ENCODE measurements at regions not wholly inside any gene's neighbourhood (a gene's known extent, or its start where the extent isn't known, plus 50 kb on each side); places are given as distances from the start of the nearest gene placed in this dataset.
"Not testable (repeated sequence)": the region's sequence is repeated elsewhere in the genome, so short reads cannot be mapped to it uniquely, and the experiment has no call there.

DNA sequence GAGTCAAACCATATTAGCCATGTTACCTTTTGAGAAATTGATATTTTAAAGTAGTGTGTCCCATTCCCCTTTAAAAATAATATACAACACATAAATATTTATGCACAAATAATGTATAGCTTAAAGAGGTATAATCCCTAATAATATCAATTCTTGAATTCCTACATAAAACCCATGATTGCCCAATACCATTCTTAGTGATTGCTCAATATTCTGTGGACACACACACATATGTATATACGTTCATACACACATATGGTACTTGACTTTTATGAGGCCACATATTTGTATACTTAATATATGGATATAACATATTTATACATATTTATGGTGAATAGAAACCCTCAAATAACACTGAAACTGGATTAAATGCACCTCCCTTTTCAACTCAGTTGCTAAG is 367.4 kb downstream of the ZBBX start:
- no peaks in the 10 kb centered on the region for H3K9me3 ChIP-seq (replicated peaks; ENCODE audit: control insufficient read depth, low read depth, low read length)

GRCh38 chr3:167008791-167009190 is 371.3 kb downstream of the ZBBX start:
- H3K4me1 ChIP-seq (ENCODE audit: control insufficient read depth, insufficient read depth, low read length), result no peaks in the 10 kb centered on the region
- H3K9me3 ChIP-seq (replicated peaks; ENCODE audit: control insufficient read depth, low read depth, low read length), result no peaks in the 10 kb centered on the region
- no peak for DNase-seq
- no peaks in the 10 kb centered on the region for H3K27me3 ChIP-seq (ENCODE audit: control insufficient read depth, insufficient read depth, low read length)
- no peak overlapping the region for H3K4me3 ChIP-seq (ENCODE audit: low read length)
- H3K27ac ChIP-seq (ENCODE audit: low read length), result no peak overlapping the region
- H3K36me3 ChIP-seq (ENCODE audit: control insufficient read depth, insufficient read depth, low read length), result no peaks in the 10 kb centered on the region

More for the DNA sequence above, 367.4 kb downstream of the ZBBX start:
- no peaks in the 10 kb centered on the region for H3K36me3 ChIP-seq (ENCODE audit: control insufficient read depth, insufficient read depth, low read length)
- no peak for DNase-seq
- WGBS (ENCODE audit: insufficient coverage), result no CpG with 5 or more reads among the region's 1 CpG
- no peak overlapping the region for H3K27ac ChIP-seq (ENCODE audit: low read length)
- no peaks in the 10 kb centered on the region for H3K4me1 ChIP-seq (ENCODE audit: control insufficient read depth, insufficient read depth, low read length)
- H3K4me3 ChIP-seq (ENCODE audit: low read length), result no peak overlapping the region
- H3K27me3 ChIP-seq (ENCODE audit: control insufficient read depth, insufficient read depth, low read length), result no peaks in the 10 kb centered on the region

DNA sequence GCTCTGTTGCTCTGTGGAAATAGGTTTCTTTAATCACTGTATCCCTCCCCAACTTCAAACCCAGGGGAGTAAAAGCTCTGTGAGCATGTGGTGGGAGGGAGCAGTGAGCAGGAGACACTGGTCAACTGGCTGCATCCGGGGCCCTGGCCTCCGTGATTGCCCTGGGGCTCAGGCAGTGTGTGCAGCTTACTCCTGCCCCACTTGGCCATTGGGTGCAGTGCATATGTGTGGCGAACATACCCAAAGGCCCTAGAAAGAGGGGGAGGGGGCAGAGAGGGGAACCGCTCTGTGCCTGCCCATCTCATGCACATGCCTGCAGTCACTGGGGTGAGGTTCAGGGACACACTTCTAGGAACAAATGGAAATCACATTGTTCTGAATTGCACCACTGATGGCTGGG is 378.7 kb downstream of the ZBBX start:
- WGBS (ENCODE audit: insufficient coverage), result 87% methylated on average over 4 of the region's 4 CpGs

GRCh38 chr3:166993015-166993630 is 387.0 kb downstream of the ZBBX start:
- WGBS (ENCODE audit: insufficient coverage), result 40% methylated on average over 1 of the region's 2 CpGs
- H3K27me3 ChIP-seq (ENCODE audit: control insufficient read depth, insufficient read depth, low read length), result no peaks in the 10 kb centered on the region
- H3K36me3 ChIP-seq (ENCODE audit: control insufficient read depth, insufficient read depth, low read length), result no peaks in the 10 kb centered on the region
- DNase-seq, result no peak
- no peaks in the 10 kb centered on the region for H3K9me3 ChIP-seq (replicated peaks; ENCODE audit: control insufficient read depth, low read depth, low read length)
- H3K4me1 ChIP-seq (ENCODE audit: control insufficient read depth, insufficient read depth, low read length), result no peaks in the 10 kb centered on the region
- no peak overlapping the region for H3K4me3 ChIP-seq (ENCODE audit: low read length)
- no peak overlapping the region for H3K27ac ChIP-seq (ENCODE audit: low read length)

More for the DNA sequence above, 378.7 kb downstream of the ZBBX start:
- Histone ChIP-seq H3K27ac (ENCODE audit: low read length) (no peak overlapping the region), H3K4me1 (ENCODE audit: control insufficient read depth, insufficient read depth, low read length) (no peaks in the 10 kb centered on the region), H3K27me3 (ENCODE audit: control insufficient read depth, insufficient read depth, low read length) (no peaks in the 10 kb centered on the region), H3K36me3 (ENCODE audit: control insufficient read depth, insufficient read depth, low read length) (no peaks in the 10 kb centered on the region), H3K9me3 (replicated peaks; ENCODE audit: control insufficient read depth, low read depth, low read length) (peaks cover 6% of the 10 kb centered on the region), H3K4me3 (ENCODE audit: low read length) (no peak overlapping the region)
- no peak for DNase-seq

DNA sequence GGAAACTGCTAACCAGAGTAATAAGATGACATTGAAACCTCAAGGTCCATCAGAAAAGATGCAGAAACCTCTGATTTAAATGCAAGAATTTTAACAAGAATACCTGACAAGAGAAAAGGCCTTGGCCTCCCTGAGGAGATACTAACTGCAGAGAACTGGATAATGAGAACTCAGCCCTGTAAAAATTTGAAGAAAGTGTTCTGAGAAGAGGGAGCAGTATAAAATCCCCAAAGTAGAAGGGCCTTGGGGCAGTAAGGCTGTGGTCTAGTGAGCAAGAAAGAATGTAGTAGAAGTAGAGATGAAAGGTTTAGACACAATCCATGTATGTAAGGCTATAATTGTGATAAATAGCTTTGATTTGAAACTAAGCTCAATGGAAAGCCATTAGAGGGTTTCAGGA is 394.1 kb downstream of the ZBBX start:
- H3K9me3 ChIP-seq (replicated peaks; ENCODE audit: control insufficient read depth, low read depth, low read length), result no peaks in the 10 kb centered on the region
- H3K36me3 ChIP-seq (ENCODE audit: control insufficient read depth, insufficient read depth, low read length), result no peaks in the 10 kb centered on the region
- H3K4me3 ChIP-seq (ENCODE audit: low read length), result no peak overlapping the region
- H3K27ac ChIP-seq (ENCODE audit: low read length), result no peak overlapping the region
- no peak for DNase-seq
- no peaks in the 10 kb centered on the region for H3K27me3 ChIP-seq (ENCODE audit: control insufficient read depth, insufficient read depth, low read length)
- no peaks in the 10 kb centered on the region for H3K4me1 ChIP-seq (ENCODE audit: control insufficient read depth, insufficient read depth, low read length)

- not testable (repeated sequence) for H3K27me3 ChIP-seq (ENCODE audit: control insufficient read depth, insufficient read depth, low read length); DNase-seq; H3K9me3 ChIP-seq (replicated peaks; ENCODE audit: control insufficient read depth, low read depth, low read length)
These were observed 404.3 kb downstream of the ZBBX start for GRCh38 chr3:166975796-166976195.

DNA sequence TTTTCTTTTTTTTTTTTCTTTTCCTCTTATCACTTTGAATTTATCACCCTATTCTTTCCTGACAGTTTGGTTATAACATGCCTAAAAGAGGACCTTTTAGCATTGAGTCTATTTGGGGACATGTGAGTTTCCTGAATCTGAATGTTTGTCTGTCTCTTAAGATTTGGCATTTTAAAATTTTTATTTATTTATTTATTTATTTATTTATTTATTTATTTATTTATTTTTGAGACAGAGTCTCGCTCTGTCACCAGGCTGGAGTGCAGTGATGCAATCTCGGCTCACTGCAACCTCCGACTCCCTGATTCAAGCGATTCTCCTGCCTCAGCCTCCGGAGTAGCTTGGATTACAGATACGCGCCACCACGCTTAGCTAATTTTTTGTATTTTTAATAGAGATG is 412.4 kb downstream of the ZBBX start:
- not testable (repeated sequence) for H3K27me3 ChIP-seq (ENCODE audit: control insufficient read depth, insufficient read depth, low read length); DNase-seq; H3K36me3 ChIP-seq (ENCODE audit: control insufficient read depth, insufficient read depth, low read length); H3K4me3 ChIP-seq (ENCODE audit: low read length); H3K4me1 ChIP-seq (ENCODE audit: control insufficient read depth, insufficient read depth, low read length); H3K27ac ChIP-seq (ENCODE audit: low read length); H3K9me3 ChIP-seq (replicated peaks; ENCODE audit: control insufficient read depth, low read depth, low read length)
- WGBS (ENCODE audit: insufficient coverage), result 100% methylated on average over 3 of the region's 8 CpGs

More at GRCh38 chr3:166975796-166976195, 404.3 kb downstream of the ZBBX start:
- H3K27ac ChIP-seq (ENCODE audit: low read length); H3K4me3 ChIP-seq (ENCODE audit: low read length); H3K36me3 ChIP-seq (ENCODE audit: control insufficient read depth, insufficient read depth, low read length); H3K4me1 ChIP-seq (ENCODE audit: control insufficient read depth, insufficient read depth, low read length): not testable (repeated sequence)
- 95% methylated on average over 20 of the region's 36 CpGs for WGBS (ENCODE audit: insufficient coverage)

GRCh38 chr3:166962911-166963310 is 417.2 kb downstream of the ZBBX start:
- Histone ChIP-seq H3K4me1 (ENCODE audit: control insufficient read depth, insufficient read depth, low read length) (no peaks in the 10 kb centered on the region), H3K36me3 (ENCODE audit: control insufficient read depth, insufficient read depth, low read length) (no peaks in the 10 kb centered on the region), H3K9me3 (replicated peaks; ENCODE audit: control insufficient read depth, low read depth, low read length) (no peaks in the 10 kb centered on the region), H3K27ac (ENCODE audit: low read length) (no peak overlapping the region), H3K27me3 (ENCODE audit: control insufficient read depth, insufficient read depth, low read length) (no peaks in the 10 kb centered on the region), H3K4me3 (ENCODE audit: low read length) (no peak overlapping the region)
- no peak for DNase-seq
- no CpG with 5 or more reads among the region's 2 CpGs for WGBS (ENCODE audit: insufficient coverage)

GRCh38 chr3:166957121-166957520 is 423.0 kb downstream of the ZBBX start:
- Histone ChIP-seq H3K4me3 (ENCODE audit: low read length) (no peak overlapping the region), H3K9me3 (replicated peaks; ENCODE audit: control insufficient read depth, low read depth, low read length) (peaks cover 5% of the 10 kb centered on the region), H3K27ac (ENCODE audit: low read length) (no peak overlapping the region), H3K27me3 (ENCODE audit: control insufficient read depth, insufficient read depth, low read length) (no peaks in the 10 kb centered on the region), H3K4me1 (ENCODE audit: control insufficient read depth, insufficient read depth, low read length) (peaks cover 2% of the 10 kb centered on the region), H3K36me3 (ENCODE audit: control insufficient read depth, insufficient read depth, low read length) (no peaks in the 10 kb centered on the region)
- WGBS (ENCODE audit: insufficient coverage), result 74% methylated on average over 2 of the region's 3 CpGs
- DNase-seq, result peak; percentile 56

- Histone ChIP-seq H3K4me1 (ENCODE audit: control insufficient read depth, insufficient read depth, low read length) (peaks cover 2% of the 10 kb centered on the region), H3K9me3 (replicated peaks; ENCODE audit: control insufficient read depth, low read depth, low read length) (peaks cover 5% of the 10 kb centered on the region), H3K36me3 (ENCODE audit: control insufficient read depth, insufficient read depth, low read length) (no peaks in the 10 kb centered on the region), H3K4me3 (ENCODE audit: low read length) (no peak overlapping the region), H3K27me3 (ENCODE audit: control insufficient read depth, insufficient read depth, low read length) (no peaks in the 10 kb centered on the region), H3K27ac (ENCODE audit: low read length) (no peak overlapping the region)
- WGBS (ENCODE audit: insufficient coverage), result 98% methylated on average over 3 of the region's 7 CpGs
- DNase-seq, result no peak
These were observed 424.7 kb downstream of the ZBBX start for GRCh38 chr3:166955201-166955939.

Data from muscle of leg (tissue), 3 donors.